ENCODE measurements at regions not wholly inside any gene's neighbourhood (a gene's known extent, or its start where the extent isn't known, plus 50 kb on each side); places are given as distances from the start of the nearest gene placed in this dataset.

DNA sequence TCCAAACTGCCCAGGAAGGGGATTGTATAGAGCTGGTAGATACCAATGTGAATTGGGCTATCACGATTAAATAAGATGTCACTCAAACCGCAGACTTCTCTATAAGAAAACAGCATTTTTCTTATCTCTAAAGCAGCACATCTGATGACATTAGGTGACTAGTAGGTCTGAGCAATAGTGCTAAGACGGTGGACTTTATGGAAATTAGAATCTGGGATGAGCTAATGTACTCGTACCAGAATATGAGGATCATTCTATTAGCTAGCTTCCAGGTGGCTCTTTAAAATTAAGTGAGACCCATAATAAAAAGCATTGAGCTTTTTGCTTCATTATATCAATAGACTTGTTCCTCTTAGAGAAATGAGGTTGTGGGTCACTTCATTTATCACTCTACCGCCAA, 130.0 kb upstream of the MC4R start:
- Histone ChIP-seq H3K36me3 (ENCODE audit: low read depth) (no peaks in the 10 kb centered on the region), H3K9me3 (no peaks in the 10 kb centered on the region), H3K4me1 (ENCODE audit: low read depth) (no peaks in the 10 kb centered on the region), H3K4me3 (no peak overlapping the region)
- TF ChIP-seq, protein P1, sequence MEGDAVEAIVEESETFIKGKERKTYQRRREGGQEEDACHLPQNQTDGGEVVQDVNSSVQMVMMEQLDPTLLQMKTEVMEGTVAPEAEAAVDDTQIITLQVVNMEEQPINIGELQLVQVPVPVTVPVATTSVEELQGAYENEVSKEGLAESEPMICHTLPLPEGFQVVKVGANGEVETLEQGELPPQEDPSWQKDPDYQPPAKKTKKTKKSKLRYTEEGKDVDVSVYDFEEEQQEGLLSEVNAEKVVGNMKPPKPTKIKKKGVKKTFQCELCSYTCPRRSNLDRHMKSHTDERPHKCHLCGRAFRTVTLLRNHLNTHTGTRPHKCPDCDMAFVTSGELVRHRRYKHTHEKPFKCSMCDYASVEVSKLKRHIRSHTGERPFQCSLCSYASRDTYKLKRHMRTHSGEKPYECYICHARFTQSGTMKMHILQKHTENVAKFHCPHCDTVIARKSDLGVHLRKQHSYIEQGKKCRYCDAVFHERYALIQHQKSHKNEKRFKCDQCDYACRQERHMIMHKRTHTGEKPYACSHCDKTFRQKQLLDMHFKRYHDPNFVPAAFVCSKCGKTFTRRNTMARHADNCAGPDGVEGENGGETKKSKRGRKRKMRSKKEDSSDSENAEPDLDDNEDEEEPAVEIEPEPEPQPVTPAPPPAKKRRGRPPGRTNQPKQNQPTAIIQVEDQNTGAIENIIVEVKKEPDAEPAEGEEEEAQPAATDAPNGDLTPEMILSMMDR (IDR thresholded peaks at IDR 0.05) = no peak
- intact Hi-C loops (cut with DNase I, micrococcal nuclease) = no loop called here
- no peak for ATAC-seq
- DNase-seq = no peak

DNA sequence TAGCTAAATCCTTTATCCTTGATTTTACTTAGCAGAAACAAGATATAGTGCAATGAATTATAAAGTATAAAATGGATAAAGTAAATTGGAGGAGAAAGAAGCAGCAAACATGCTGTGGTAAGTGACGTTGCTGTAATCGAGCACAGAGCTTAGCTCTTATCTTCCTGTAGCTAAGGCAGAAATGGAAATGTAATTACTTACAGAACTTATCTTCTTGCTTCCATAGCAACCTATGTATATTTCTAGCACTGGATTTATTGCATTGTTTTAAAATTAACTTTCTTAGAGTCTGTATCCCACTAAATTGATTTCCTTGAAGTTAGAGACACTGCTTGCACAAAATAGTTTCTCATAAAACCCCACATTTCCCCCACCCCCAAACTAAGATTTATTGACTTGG, 130.6 kb upstream of the MC4R start:
- no peaks in the 10 kb centered on the region for H3K36me3 ChIP-seq (ENCODE audit: low read depth)
- intact Hi-C loops (cut with DNase I, micrococcal nuclease) = no loop called here
- no peak for DNase-seq
- no peaks in the 10 kb centered on the region for H3K4me1 ChIP-seq (ENCODE audit: low read depth)
- TF ChIP-seq, protein P1 (IDR thresholded peaks at IDR 0.05) = no peak
- no peaks in the 10 kb centered on the region for H3K9me3 ChIP-seq
- H3K4me3 ChIP-seq = no peak overlapping the region
- no peak for ATAC-seq

DNA sequence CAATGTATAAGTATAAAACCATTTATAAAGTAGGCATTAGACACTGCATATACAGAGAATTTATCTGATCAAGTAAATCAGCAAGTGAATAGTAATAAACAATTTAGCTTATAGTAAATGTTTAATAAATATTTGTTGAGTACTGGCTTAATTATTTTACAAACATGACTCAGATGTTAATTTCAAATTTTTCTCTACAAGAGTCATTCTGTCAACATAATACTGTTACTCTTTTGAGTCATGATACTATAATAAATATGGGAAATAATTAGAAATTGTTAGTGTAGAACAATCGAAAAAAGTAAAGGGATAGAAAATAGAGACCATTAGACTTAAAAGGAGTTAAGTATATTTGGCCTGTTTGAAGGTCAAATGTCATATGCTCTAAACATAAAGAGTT, 133.6 kb upstream of the MC4R start:
- H3K9me3 ChIP-seq = no peaks in the 10 kb centered on the region
- no peak for ATAC-seq

DNA sequence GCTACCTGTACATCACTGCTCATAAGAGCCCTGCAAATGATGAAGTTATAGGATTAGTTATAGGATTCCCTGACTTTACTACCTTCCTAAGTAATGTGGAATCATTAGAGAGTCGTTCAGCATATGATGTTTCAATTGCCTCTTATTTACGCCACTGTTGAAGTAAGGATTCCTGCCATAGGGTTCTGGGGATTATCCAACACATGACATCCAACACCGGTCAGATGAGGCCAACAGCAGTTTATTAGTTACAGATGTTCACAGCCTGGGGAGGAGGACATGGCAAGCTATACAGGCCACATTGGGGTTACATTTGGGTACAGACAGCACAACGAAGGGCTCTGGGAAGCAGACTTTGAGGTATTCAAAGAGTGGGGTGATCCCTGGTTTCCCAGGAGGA, 134.1 kb upstream of the MC4R start:
- DNase-seq (no peak), ATAC-seq (no peak)
- Histone ChIP-seq H3K4me3 (no peak overlapping the region), H3K4me1 (ENCODE audit: low read depth) (no peaks in the 10 kb centered on the region), H3K9me3 (no peaks in the 10 kb centered on the region), H3K36me3 (ENCODE audit: low read depth) (no peaks in the 10 kb centered on the region)
- TF ChIP-seq, protein P1 (IDR thresholded peaks at IDR 0.05) = no peak
- intact Hi-C loops (cut with DNase I, micrococcal nuclease) = no loop called here

More for the DNA sequence above, 133.6 kb upstream of the MC4R start:
- no peak overlapping the region for H3K4me3 ChIP-seq
- H3K4me1 ChIP-seq (ENCODE audit: low read depth) = no peaks in the 10 kb centered on the region
- TF ChIP-seq, protein P1 (IDR thresholded peaks at IDR 0.05) = no peak
- no peaks in the 10 kb centered on the region for H3K36me3 ChIP-seq (ENCODE audit: low read depth)
- no peak for DNase-seq
- intact Hi-C loops (cut with DNase I, micrococcal nuclease) = no loop called here

DNA sequence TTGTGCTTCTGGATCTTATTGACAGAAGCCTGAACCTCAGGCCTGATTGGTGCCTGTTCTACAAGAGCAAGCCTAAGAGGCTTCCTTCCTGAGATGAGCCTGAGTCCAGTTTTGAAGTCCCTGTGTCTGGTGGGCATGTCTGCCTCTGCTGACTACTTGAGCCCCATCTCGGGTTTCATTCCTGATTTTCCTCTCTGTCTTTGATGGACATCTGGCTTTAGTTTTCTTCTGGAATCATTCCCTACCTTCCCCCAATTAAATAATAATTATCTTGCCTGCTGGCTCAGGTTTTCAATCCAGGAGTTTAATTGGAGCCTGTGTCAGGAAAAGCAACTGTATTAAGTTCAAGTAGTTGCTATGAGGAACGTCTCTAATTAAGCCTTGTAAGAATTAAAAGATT, 135.5 kb upstream of the MC4R start:
- no peak for DNase-seq
- Histone ChIP-seq H3K36me3 (ENCODE audit: low read depth) (no peaks in the 10 kb centered on the region), H3K9me3 (no peaks in the 10 kb centered on the region), H3K4me3 (no peak overlapping the region), H3K4me1 (ENCODE audit: low read depth) (no peaks in the 10 kb centered on the region)
- TF ChIP-seq, protein P1 (IDR thresholded peaks at IDR 0.05) = no peak
- ATAC-seq = no peak
- intact Hi-C loops (cut with DNase I, micrococcal nuclease) = no loop called here

DNA sequence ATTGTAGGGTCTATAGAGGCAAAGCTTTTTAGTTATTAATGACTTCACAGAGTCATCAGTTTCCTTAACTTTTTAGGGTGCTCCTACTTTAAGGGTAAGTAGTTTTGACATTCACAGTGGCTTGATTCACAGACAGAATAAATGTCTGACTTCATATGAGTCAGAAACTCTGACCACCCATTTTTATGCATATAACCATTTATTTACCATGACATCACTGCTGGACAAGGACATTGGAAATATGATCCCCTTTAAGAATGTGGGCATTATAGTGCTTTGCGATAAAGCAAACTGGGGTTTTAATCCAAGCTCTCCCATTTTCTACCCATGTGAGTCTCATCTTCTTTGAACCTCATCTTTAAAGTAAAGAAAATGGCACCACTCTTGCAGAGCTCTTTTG, 162.0 kb upstream of the MC4R start:
- ATAC-seq (no peak), DNase-seq (no peak)
- no peak overlapping the region for H3K4me3 ChIP-seq
- TF ChIP-seq, protein P1 (IDR thresholded peaks at IDR 0.05) = no peak
- intact Hi-C loops (cut with DNase I, micrococcal nuclease) = no loop called here
- no peaks in the 10 kb centered on the region for H3K4me1 ChIP-seq (ENCODE audit: low read depth)
- H3K9me3 ChIP-seq = no peaks in the 10 kb centered on the region
- no peaks in the 10 kb centered on the region for H3K36me3 ChIP-seq (ENCODE audit: low read depth)

Measured in mucosa of descending colon (tissue), 3 donors.